ENCODE measurements at regions not wholly inside any gene's neighbourhood (a gene's known extent, or its start where the extent isn't known, plus 50 kb on each side); places are given as distances from the start of the nearest gene placed in this dataset.
"Not testable (repeated sequence)": the region's sequence is repeated elsewhere in the genome, so short reads cannot be mapped to it uniquely, and the experiment has no call there.

DNA sequence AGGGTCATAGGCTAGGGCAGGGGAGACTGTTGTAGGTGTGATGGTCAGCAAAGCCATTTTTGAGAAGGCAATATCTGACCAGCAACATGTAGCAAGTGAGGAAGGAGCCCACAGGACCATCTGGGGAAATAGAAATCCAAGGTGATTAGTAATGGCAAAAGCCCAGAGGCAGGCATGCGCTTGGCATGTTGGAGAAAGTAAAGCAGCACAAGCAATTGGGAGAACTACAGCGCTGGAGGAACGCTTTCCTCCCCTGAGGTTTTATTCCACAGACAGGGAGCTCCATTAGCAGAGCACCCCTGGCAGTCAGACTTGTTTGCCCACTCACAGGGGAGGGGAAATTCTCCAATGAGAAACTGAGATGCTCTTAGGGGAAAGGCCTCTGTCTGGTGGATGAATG lies 54.8 kb upstream of the FOXB2 start:
- no peak for DNase-seq

DNA sequence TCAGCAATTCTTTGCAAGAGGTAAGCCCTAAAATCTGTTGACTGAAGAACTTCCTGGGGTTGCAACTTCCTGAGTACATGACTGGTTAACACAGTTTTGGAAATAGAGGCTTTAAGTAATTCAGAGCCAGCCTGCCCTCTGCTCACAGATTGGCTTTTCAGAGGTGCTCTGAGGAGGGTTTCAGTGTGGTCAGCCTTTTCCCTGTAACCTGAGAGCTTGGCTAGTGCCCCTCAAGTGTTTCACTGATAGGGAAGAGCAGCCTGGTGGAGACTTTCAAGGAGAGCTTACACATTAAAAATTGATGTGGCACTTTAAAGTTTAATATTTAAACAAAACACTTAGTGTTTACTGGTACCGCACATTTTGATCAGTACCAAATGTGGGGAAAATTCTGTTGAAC lies 56.7 kb upstream of the FOXB2 start:
- peak in 2 of 3 experiments; percentile 4 to 33 for DNase-seq

DNA sequence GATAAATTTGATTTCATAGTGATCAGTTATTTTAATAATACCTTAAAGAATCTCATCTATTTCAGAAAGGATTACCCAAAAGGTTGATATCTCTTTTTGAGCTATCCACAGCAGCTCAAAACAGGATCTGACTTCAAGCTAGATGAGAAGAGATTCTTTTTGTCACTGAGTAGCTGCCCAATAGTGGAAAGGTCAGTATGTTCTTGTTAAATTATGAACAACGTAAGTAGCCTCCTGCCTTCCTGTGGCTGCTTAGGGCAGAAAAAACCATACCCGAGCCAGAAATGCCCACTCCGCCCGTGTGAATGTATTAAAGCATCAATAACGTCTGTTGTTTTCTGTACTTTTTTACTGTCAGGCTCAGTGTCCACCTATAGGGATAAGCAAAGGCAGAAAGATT lies 51.3 kb upstream of the PRUNE2 start:
- DNase-seq, result no peak

DNA sequence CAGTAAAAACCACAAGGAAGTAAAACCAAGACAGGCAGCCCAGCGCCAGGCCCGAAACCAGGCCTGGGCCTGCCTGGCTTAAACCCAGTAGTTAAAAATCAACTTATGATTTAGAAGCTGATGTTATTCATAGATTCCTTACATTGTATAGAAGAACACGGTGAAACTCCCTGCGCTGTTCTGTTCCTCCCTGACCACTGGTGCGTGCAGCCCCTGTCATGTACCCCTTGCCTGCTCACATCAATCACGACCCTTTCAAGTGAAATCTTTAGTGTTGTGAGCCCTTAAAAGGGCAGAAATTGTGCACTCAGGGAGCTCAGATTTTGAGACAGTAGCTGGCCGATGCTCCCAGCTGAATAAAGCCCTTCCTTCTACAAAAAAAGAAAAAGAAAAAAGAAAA lies 50.5 kb upstream of the PRUNE2 start:
- not testable (repeated sequence) for DNase-seq
